ENCODE measurements at regions not wholly inside any gene's neighbourhood (a gene's known extent, or its start where the extent isn't known, plus 50 kb on each side); places are given as distances from the start of the nearest gene placed in this dataset.
A peak's percentile ranks its signal among the peaks of the same experiment; 100 is the strongest.

GRCh38 chr6:15786846-15787245 lies 124.0 kb upstream of the DTNBP1 start:
- DNase-seq (ENCODE audit: low spot score, unreplicated experiment): no peak
- no peaks in the 10 kb centered on the region for H3K27me3 Mint-ChIP-seq
- H3K4me1 Mint-ChIP-seq (ENCODE audit: low read depth): peaks cover 18% of the 10 kb centered on the region
- H3K27ac Mint-ChIP-seq: no peak overlapping the region
- H3K9me3 Mint-ChIP-seq (ENCODE audit: low read depth): peaks cover 6% of the 10 kb centered on the region
- TF ChIP-seq, protein P1, sequence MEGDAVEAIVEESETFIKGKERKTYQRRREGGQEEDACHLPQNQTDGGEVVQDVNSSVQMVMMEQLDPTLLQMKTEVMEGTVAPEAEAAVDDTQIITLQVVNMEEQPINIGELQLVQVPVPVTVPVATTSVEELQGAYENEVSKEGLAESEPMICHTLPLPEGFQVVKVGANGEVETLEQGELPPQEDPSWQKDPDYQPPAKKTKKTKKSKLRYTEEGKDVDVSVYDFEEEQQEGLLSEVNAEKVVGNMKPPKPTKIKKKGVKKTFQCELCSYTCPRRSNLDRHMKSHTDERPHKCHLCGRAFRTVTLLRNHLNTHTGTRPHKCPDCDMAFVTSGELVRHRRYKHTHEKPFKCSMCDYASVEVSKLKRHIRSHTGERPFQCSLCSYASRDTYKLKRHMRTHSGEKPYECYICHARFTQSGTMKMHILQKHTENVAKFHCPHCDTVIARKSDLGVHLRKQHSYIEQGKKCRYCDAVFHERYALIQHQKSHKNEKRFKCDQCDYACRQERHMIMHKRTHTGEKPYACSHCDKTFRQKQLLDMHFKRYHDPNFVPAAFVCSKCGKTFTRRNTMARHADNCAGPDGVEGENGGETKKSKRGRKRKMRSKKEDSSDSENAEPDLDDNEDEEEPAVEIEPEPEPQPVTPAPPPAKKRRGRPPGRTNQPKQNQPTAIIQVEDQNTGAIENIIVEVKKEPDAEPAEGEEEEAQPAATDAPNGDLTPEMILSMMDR (IDR thresholded peaks at IDR 0.05; ENCODE audit: unreplicated experiment): no peak
- no peak overlapping the region for H3K4me3 Mint-ChIP-seq (ENCODE audit: low read depth)
- no peaks in the 10 kb centered on the region for H3K36me3 Mint-ChIP-seq (ENCODE audit: insufficient read depth)

- no peak for DNase-seq (ENCODE audit: low spot score, unreplicated experiment)
- no peak overlapping the region for H3K27ac Mint-ChIP-seq
- H3K27me3 Mint-ChIP-seq: no peaks in the 10 kb centered on the region
- H3K4me1 Mint-ChIP-seq (ENCODE audit: low read depth): peaks cover 4% of the 10 kb centered on the region
- TF ChIP-seq, protein P1 (IDR thresholded peaks at IDR 0.05; ENCODE audit: unreplicated experiment): no peak
- H3K9me3 Mint-ChIP-seq (ENCODE audit: low read depth): peaks cover 5% of the 10 kb centered on the region
- H3K4me3 Mint-ChIP-seq (ENCODE audit: low read depth): no peak overlapping the region
- H3K36me3 Mint-ChIP-seq (ENCODE audit: insufficient read depth): no peaks in the 10 kb centered on the region
Measured at GRCh38 chr6:15783484-15783883, 120.7 kb upstream of the DTNBP1 start.

DNA sequence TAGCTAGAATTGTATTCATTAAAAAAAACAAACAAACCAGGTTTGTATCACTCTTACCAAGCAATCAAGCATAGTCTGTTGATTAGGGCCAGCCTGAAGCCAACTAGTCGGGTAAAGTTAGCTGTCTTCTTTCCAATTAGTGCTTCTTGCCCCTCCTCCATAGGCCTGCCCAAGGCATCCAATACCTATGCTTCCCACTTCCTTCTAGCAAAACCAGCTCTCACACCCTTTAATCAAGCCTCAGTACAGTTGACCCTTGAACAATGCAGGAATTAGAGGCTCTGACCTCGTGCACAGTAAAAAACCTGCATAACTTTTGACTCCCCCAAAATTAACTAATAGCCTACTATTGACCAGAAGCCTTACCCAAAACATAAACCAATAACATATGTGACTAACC lies 119.1 kb upstream of the DTNBP1 start:
- H3K4me1 Mint-ChIP-seq (ENCODE audit: low read depth): peaks cover 4% of the 10 kb centered on the region
- H3K9me3 Mint-ChIP-seq (ENCODE audit: low read depth): no peaks in the 10 kb centered on the region
- no peak overlapping the region for H3K27ac Mint-ChIP-seq
- H3K36me3 Mint-ChIP-seq (ENCODE audit: insufficient read depth): no peaks in the 10 kb centered on the region
- H3K4me3 Mint-ChIP-seq (ENCODE audit: low read depth): no peak overlapping the region
- no peak for DNase-seq (ENCODE audit: low spot score, unreplicated experiment)
- H3K27me3 Mint-ChIP-seq: no peaks in the 10 kb centered on the region
- TF ChIP-seq, protein P1 (IDR thresholded peaks at IDR 0.05; ENCODE audit: unreplicated experiment): no peak

- H3K4me1 Mint-ChIP-seq (ENCODE audit: low read depth): peaks cover 4% of the 10 kb centered on the region
- H3K36me3 Mint-ChIP-seq (ENCODE audit: insufficient read depth): no peaks in the 10 kb centered on the region
- peak overlapping the region; percentile 77 for H3K27ac Mint-ChIP-seq
- DNase-seq (ENCODE audit: low spot score, unreplicated experiment): no peak
- no peaks in the 10 kb centered on the region for H3K9me3 Mint-ChIP-seq (ENCODE audit: low read depth)
- no peaks in the 10 kb centered on the region for H3K27me3 Mint-ChIP-seq
- TF ChIP-seq, protein P1 (IDR thresholded peaks at IDR 0.05; ENCODE audit: unreplicated experiment): no peak
- H3K4me3 Mint-ChIP-seq (ENCODE audit: low read depth): no peak overlapping the region
Measured at GRCh38 chr6:15781333-15781732, 118.5 kb upstream of the DTNBP1 start.

- peaks cover 6% of the 10 kb centered on the region for H3K4me1 Mint-ChIP-seq (ENCODE audit: low read depth)
- H3K36me3 Mint-ChIP-seq (ENCODE audit: insufficient read depth): no peaks in the 10 kb centered on the region
- TF ChIP-seq, protein P1 (IDR thresholded peaks at IDR 0.05; ENCODE audit: unreplicated experiment): no peak
- no peak overlapping the region for H3K4me3 Mint-ChIP-seq (ENCODE audit: low read depth)
- DNase-seq (ENCODE audit: low spot score, unreplicated experiment): no peak
- no peak overlapping the region for H3K27ac Mint-ChIP-seq
- no peaks in the 10 kb centered on the region for H3K9me3 Mint-ChIP-seq (ENCODE audit: low read depth)
- no peaks in the 10 kb centered on the region for H3K27me3 Mint-ChIP-seq
Measured at GRCh38 chr6:15780437-15780836, 117.6 kb upstream of the DTNBP1 start.
